ENCODE measurements at regions not wholly inside any gene's neighbourhood (a gene's known extent, or its start where the extent isn't known, plus 50 kb on each side); places are given as distances from the start of the nearest gene placed in this dataset.

DNA sequence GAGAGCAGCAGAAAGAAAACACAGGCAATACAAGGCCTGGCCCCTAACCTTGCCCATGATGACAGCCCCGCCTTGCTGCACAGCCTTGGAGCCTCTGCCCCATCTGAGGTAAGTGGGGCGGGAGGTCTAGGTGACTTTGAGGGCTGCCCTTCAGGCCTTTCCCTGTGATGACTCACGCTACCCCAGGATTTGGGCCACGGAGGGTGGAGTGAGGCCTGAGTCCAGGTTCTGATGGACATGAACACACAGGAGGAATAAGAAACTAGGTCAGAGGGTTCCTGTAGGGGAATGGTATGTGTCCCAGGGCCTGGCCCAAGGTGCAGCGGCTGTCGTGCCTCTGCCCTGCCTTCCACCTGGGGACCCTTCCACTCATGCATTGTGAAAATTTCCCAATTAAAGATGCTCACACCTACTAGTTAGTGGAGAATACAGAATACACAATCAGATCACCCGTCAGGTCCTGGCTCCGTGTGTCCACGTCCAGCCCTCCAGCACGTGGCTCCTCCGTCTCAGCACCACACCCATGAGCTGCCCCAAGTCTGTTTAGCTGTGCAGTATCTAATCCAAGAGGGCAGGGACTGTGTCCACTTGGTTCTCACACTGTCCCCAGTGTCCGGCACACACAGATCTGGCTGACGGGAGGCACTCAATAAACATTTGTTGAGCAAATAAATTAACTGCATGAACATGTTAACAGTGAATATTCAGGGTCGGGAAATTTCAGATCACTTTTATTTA, 111.0 kb downstream of the CHST1 start:
- DNase-seq, result no peak

DNA sequence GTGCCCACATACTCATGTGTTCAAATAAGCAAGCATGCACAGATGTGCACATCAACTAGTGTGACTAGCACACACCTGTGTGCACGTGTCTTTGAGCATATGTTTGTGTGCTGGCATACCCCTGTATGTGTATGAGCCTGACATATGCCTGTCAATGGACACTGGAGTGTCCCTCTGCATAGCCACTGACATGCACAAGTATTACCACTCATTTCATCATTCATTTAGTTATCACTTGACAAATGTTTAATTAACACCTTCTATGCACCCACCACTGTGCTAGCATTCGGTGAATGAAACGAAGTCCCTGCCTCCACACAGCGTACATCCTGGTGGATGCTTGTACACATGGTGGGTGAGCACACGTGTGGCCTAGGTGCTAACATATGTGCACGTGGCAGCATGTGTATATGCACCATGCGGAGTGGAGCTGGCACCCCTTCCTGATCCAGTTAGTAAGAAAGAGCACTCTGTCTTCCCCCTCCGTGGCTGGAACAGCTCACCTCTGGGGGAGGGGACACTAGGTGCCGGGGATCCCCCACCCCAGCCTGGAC, 112.0 kb downstream of the CHST1 start:
- no peak for DNase-seq

DNA sequence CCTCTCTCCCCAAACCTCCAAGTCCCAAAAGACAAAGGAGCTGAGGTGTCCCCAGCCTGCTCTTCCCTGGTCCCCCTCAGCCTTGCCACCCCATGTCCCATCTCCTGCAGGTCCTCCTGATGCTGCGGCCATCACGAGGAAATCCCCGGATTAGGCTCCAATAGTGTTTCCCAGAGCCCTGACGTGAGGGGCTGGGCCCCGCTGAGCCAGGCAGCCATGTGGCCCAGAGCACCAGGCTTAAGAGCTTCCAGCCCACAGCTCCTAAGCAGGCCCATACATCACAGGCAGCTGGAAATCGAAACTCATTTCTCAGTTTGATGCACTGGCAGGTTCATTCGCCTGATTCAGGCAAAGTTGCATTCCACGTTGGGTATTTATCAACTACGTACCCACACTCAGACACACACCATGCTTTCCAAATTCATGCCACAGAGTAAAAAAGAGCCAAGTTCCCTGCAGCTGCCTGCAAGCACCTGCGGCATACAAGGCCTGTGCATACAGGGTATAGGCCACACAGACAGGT, 114.2 kb downstream of the CHST1 start:
- DNase-seq, result no peak

DNA sequence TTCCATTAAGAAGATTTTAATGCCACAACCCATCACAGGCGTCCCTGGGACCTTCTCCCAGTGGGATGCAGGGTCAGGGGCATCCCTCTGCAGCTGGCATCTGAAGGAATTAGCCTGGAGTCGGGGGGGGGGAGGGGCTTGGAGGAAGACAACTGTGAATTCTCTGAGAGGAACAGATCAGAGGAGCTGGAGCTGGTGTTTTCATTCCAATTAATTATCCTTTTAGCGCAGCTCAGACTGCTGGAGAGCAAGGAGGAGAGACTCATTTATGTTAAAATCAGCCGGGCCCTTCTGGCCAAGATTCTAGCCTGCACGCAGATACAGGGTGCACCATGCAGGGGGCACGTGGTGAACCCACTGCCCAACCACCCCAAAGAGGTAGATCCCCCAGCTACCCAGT, 116.2 kb downstream of the CHST1 start:
- no peak for DNase-seq

DNA sequence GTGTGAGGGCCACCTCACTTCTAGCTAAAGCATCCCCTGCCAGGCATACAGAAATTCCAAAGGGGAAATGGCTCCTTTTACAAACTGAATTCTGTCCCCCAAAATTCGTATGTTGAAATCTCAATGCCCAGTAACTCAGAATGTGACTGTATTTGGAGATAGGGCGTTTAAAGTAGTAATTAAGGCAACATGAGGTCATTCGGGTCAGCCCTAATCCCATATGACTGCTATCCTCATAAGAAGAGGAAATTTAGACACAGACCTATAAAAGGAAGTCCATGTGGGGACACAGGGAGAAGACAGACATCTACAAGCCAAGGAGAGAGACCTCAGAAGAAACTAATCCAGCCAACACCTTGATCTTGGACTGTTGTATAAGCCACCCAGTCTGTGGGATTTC, 119.1 kb downstream of the CHST1 start:
- DNase-seq, result no peak

DNA sequence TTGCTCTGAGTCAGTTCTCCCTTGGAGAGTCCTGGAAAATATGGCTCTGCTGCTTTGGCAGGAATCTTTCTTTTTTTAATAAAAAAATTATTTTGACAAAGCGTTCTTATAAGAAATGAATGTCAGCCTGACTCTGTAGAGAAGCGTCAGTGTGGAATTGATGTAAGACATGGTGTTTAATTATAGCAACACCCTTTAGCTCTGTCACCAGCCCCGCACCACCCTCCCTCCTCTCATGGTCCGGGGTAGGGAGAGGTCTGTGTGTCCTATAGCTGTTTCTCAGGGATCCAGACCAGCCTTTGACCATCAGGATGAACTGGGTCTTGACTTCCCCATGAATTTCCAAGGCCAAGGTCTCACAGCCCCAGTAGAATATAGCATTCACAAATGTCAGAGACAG, 120.6 kb downstream of the CHST1 start:
- DNase-seq, result no peak

DNA sequence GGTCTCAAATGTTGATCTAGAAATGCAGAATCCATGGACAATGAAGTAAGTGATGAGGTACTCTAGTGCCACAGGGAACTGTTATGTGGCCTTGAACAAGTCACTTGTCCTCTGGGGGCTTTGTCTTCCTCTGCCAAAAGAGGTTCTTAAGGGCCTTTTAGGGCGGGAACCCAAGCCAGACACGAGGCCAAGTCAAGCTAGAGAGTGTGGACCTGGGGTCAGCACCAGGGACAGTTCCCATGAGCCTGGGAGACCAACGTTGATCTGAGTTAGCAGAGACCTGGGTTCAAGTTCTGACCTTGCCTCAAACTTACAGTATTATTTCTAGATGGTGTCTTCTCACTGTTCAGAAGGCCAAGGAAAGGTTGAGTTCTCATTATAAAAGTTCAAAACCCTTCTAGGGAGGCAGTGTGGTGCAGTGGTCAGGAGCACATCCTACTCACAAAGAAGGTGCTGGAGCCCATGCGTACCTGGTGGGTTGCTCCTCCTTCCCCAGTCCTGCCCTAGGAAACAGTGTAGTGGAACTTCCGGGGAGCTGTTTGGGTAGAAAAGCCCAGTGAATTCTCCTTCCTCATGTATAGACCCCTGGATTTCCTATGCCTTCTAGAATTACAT, 121.5 kb downstream of the CHST1 start:
- no peak for DNase-seq

DNA sequence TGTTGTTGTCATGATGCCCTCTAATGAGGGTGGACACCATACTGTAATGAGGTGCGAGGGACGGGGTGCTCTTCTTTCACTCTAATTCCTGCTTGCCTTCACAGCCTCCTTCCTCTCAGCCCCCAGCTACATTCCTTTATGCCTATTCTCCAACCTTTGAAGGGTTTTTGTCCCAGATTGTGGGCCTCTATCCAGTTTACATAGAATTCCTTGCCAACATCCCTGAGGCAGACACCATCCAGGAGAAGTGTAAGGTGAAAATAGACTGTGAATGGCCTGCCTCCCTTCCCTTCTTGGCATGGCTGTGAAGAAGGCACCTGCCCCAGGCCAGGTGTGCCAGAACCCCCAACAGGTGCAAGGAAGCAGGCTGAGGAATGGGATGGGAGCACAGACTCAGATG, 122.3 kb downstream of the CHST1 start:
- DNase-seq, result no peak

DNA sequence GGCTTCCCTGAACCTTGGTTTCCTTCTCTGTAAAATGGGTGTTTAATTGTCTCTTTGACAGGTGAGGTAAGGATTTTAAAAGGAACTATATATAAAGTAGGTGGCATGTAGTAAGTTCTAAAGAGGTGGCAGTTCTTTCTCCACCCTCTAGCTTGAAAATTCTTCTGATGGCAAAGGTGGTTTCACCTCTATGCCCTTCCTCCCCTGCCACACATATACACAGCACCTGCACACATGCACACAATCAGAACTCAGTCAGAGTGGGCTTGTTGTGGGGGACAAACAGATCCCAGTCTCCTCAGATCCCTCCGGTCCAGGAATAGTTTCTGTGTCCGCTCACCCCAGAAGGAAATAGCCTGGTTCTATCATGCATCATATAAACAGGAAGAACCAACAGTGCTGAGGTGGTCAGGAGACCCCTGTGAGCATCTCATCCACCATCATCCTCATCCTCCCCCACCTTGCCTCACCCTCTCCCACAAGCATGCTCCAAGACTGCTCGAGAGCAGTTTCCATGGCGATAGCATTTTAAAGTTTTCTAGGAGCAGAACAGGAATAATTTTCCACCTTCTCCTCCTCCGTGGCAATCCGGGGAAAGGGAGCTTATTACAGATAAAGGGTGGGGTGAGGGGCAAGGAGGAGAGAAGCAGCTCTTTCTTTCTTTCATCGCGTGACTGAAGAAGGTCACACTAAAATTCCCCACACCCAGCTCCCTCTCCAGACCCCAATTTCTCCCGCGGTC, 123.6 kb downstream of the CHST1 start:
- DNase-seq, result no peak

DNA sequence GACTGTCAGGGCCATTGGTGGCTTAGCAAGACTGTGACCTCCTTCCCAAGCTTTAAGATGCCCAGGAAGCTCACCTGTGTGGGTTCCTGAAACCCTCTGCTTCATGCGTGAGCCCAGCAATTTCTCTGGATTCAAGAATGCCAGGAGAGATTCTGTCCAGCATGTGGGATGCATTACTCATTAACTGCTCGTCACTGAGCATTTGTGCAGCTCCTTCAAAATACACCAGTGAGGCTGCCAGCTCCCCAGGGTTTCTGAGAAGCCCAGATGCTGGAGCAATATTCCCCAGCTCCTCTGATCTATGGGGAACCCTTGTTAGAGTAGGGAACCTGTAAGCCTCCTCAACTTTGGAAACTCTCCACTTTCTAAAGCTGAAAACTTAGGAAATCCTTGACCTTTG, 126.5 kb downstream of the CHST1 start:
- no peak for DNase-seq

DNA sequence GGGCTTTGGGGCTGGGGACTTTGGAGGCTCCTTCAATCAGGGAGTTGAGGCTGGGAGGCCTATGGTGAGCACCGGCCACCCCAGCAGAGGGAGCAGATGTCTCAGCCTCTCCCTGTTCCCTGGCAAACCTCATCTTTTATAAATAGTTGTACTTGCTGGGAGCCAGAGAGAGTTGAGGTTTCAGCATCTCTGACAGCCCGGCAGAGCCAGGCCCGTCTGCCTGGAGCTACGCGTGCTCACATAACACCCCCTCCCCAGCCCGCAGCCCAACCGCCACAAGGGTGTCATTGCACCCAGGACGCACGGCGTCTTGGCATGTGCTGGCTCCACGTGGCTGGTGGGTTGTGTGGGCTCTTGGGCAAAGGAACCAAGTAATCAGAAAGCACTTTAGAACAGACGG, 127.1 kb downstream of the CHST1 start:
- DNase-seq, result no peak

DNA sequence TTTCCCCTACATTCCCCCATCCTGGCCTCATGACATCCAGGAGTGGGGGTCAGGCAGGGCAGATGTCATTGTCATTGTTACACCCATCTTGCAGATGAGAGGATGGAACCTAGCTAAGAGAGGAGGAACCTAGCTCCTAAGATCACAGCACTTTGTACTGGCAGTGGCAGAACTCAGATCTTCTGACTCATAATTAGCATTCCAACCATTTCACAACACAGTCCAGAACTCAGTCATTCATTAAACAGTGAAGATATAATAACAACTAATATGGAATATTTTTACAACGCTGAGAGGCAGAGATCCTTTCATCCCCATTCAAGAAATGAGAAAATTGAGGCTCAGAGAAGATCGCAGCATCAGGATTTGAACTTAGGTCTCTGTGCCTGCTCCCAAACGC, 127.8 kb downstream of the CHST1 start:
- no peak for DNase-seq

DNA sequence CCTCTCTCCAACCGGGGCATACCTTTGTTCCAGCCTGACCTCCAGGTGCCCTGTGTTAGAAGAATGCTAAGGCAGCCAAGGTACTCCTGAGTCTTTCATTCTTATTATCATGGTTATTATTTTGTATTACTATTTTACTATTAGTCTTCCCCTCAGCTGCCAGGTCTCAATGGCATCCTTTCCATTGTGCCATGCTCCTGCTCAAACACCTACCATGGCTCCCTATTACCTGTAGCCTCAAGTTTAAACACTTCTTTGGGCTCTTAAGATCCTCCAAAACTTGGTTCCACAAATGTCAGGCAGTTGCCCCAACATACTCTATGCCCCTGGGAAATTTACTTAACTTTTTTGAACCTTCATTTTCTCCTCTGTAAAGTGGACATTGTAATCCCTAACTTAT, 130.4 kb downstream of the CHST1 start:
- DNase-seq, result no peak

DNA sequence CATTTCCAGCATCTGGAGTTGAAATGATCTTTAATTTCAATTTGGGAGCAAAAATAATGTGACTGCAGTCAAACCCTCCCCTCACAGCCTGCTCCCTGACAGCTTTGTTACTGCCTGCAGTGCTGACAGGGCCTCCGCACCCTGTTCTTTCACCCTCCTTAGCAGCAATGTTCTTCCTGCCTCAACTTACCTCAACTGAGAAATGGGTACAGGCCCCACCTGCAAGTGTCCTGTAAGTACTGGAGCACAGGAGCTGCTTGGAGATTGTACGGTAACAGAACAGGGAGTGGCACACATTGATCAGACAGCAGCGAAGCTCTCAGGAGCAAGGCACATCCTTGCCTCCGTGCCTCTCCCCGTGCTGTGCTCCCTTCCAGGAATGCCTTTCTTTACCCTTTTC, 131.3 kb downstream of the CHST1 start:
- DNase-seq, result no peak

DNA sequence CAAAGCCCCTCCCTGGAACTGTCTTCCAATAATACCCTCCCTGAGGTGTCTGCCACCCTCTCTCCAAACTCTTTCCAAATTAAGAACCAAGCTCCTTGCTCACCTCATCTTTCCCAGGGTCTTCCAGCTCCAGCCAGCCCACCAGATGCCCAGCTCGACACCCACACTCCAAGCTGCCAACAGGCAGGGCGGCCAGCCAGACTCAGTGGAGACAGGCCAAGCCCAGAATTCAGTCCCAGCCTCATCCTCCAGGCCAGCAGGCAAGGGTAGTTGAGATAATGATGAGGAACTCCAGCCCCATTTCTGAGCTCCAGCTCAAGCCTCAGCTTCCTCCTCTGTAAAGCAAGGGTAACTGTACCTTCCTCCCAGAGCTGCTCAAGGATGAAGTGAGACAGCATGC, 132.9 kb downstream of the CHST1 start:
- no peak for DNase-seq

DNA sequence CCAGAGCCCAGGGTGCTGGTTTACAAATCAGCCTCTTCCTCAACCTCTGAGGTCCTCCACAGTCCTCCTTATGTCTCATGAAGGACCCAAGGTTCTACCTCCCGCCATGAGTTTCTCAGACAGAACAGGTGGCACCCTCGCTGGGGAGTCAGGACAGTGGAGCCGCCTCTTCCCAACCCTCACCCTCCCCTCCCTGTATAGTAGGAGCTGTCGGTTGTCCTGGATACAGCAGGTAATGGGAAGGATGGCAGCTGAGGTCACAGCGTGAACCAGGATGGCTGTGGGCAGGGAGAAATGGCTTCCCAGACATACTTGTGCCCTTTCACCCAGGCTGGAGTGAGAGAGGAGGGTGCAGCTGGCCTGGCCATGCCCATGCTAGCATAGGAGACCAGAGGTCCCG, 134.6 kb downstream of the CHST1 start:
- no peak for DNase-seq

DNA sequence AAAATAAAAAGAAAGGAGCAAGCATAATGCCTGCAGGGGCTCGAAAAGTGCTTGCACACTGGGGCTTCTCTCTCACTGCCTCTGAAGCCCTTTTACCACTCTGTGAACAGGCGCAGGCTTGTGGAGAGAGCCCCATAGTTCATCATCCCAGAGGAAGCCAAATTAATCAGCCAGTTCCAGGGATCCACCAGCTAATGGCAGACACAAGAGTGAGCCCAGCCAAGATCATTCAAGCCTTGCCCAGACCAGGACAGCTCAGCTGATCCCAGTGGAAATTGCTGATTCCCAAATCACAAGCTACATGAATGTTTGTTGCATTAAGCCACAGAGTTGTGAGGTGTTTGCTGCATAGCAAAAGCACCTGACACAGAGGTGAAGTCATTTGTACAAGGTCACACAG, 135.3 kb downstream of the CHST1 start:
- DNase-seq, result no peak

DNA sequence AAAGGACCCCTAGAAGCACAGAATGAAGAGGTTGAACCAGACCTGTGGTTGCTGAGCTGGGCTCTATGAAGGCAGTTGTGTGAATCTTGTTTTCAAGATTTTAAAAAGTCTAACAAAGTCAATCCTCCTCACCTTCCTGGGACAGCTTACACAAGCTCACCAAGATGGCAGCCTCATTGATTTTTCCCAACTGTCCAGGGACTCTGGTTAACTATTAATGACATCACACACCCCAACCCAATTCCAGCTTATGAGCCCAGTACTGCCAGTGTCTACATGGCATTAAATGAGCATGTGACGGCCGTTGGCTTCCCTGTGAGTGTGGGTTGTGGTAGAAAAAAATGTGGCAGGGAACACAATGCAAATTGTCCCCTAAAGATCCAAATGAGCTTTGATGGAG, 137.0 kb downstream of the CHST1 start:
- DNase-seq, result no peak

DNA sequence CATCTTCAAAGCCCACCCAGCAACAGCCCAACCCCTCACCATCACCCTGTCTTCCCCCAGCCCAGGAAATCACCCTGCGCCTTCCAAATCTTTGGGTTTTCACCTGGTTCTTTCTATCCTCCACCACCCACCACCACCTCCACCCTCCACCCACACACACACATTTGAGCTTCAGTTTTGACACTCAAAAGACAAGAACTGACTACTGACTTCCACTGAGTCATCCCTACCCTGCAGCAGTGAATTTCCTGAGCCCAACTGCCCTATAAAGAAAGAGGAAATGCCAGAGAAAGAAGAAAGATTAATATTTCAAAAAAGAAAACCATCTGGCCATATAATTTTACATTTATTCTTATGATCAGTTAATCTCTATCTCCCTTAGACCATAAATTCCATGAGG, 137.5 kb downstream of the CHST1 start:
- DNase-seq, result no peak

DNA sequence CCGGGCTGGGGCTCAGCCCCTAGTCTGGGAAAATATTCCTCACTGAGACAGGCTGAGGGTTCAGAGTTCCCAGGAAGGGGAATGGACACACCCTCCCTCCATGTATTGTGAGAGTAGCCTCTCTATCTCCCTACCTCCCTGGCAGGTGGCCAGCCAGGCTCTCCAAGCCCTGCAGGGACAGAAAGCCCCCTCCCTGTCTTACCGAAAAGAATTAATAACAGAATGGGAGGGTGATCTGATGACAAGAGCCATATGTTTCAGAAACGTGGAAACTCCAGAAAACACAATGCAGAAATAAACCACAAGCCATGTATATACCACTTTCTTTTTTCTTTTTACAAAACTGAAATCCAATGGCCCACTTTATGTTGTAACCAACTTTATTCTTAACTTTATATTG, 140.0 kb downstream of the CHST1 start:
- DNase-seq, result no peak

DNA sequence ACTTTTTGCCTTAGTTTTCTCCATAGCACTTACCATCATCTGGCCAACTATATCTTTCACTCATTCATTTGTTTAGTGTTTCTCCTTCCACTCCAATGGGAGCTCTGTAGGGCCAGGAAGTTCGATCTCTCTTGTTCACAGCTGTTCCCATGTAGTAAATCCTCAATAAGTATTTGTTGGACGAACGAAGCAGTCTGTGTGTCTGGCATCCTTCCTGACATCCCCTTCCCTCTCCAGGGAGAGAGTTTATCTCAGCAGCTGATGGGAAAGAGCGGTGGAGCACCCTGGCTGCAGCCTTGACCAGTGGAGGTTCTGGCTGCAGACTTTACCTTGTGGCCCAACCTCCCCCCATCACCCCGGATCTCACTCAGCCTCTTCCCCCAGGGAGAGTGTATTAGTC, 141.7 kb downstream of the CHST1 start:
- DNase-seq, result no peak

DNA sequence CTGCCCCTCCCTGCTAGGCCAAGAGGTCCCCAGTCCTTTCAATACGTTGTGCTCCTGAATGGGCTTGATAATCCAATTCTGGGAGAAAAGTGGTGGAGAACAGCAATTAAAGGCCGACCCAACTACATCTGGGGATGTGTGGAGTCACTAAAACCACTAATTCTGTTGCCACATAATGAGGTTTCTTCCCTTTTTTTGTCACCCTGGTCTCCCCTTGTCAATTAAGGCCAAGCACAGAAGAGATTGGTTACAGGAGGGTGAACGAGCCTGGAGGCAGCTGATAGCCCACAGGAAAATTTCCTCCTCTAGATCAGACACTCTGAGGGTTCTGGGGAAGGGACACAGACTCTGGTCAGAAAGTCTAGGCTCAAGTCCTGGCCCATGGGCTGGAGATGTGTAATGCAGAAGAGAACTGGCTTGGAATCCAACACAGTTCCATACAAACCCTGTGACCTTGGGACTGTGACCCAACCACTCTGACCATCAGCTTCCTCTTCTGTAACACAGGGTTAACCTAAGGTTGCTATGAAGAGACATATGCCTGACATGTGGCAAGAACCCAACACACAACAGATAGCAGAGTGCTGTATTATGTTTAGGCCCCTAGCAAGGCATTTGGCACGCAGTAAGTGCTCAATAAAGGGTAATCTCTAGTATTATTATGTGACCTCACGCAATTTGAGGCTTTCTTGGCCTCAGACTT, 146.4 kb downstream of the CHST1 start:
- DNase-seq, result no peak

DNA sequence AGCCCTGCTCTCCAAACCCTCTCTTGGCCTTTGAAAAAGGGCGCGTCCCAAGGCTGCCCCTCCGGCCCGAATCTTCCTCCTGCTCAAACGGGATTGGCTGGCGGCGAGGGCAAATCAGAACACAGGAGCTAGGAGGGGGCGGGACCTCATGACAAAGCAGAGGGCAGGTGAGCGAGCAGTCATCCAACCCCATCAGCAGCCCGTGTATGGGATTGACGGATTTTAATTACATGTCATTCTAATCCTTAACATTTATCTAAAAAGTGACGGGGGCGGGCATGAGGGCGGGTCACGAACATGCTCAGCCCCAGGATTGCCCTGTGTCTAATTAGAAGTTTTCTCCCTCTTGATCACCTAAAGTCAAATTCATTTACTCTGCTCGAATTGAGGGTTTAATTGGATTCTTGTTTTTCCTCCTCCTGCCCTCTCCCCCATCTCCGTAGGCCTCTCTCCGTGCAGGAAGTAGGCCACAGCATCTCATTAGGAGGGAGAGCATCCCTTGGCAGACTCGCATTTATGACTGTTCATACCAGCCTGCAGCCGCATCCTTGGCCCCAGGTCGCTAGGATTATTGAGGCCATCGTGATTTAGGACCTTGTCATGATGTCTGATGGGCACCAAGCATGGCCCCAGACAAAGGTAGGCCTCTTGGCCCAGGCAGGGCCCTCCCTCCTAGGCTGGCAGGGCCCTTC, 147.1 kb downstream of the CHST1 start:
- DNase-seq, result no peak
